ENCODE measurements at regions not wholly inside any gene's neighbourhood (a gene's known extent, or its start where the extent isn't known, plus 50 kb on each side); places are given as distances from the start of the nearest gene placed in this dataset.

GRCh38 chr20:54856202-54856601 is 380.8 kb downstream of the DOK5 start:
- Histone ChIP-seq H3K27ac (no peak overlapping the region), H3K9me3 (no peaks in the 10 kb centered on the region), H3K4me3 (no peak overlapping the region), H3K36me3 (no peaks in the 10 kb centered on the region), H3K4me1 (no peaks in the 10 kb centered on the region), H3K27me3 (no peaks in the 10 kb centered on the region)
- intact Hi-C loops (cut with DNase I) = no loop called here
- TF ChIP-seq POLR2A (IDR thresholded peaks at IDR 0.05) = no peak
- no peak for TF ChIP-seq POLR2AphosphoS5 (IDR thresholded peaks at IDR 0.05; ENCODE audit: insufficient read depth in 1 of 2, low read depth in 1 of 2)
- TF ChIP-seq CTCF (IDR thresholded peaks at IDR 0.05) = no peak
- DNase-seq (ENCODE audit: extremely low spot score in 2 of 2) = no peak

GRCh38 chr20:54849741-54850140 is 374.3 kb downstream of the DOK5 start:
- intact Hi-C loops (cut with DNase I) = no loop called here
- H3K9me3 ChIP-seq = no peaks in the 10 kb centered on the region
- no peak for DNase-seq (ENCODE audit: extremely low spot score in 2 of 2)
- no peak overlapping the region for H3K4me3 ChIP-seq
- no peaks in the 10 kb centered on the region for H3K27me3 ChIP-seq
- TF ChIP-seq POLR2AphosphoS5 (IDR thresholded peaks at IDR 0.05; ENCODE audit: insufficient read depth in 1 of 2, low read depth in 1 of 2) (no peak), CTCF (IDR thresholded peaks at IDR 0.05) (no peak), POLR2A (IDR thresholded peaks at IDR 0.05) (no peak)
- no peaks in the 10 kb centered on the region for H3K36me3 ChIP-seq
- H3K27ac ChIP-seq = no peak overlapping the region
- no peaks in the 10 kb centered on the region for H3K4me1 ChIP-seq

GRCh38 chr20:54848984-54849538 is 373.7 kb downstream of the DOK5 start:
- TF ChIP-seq POLR2AphosphoS5 (IDR thresholded peaks at IDR 0.05; ENCODE audit: insufficient read depth in 1 of 2, low read depth in 1 of 2) (no peak), CTCF (IDR thresholded peaks at IDR 0.05) (no peak), POLR2A (IDR thresholded peaks at IDR 0.05) (no peak)
- Histone ChIP-seq H3K36me3 (no peaks in the 10 kb centered on the region), H3K4me1 (no peaks in the 10 kb centered on the region), H3K4me3 (no peak overlapping the region), H3K27me3 (no peaks in the 10 kb centered on the region), H3K9me3 (no peaks in the 10 kb centered on the region), H3K27ac (no peak overlapping the region)
- DNase-seq (ENCODE audit: extremely low spot score in 2 of 2) = no peak
- intact Hi-C loops (cut with DNase I) = no loop called here

GRCh38 chr20:54848262-54848661 is 372.9 kb downstream of the DOK5 start:
- intact Hi-C loops (cut with DNase I) = no loop called here
- no peaks in the 10 kb centered on the region for H3K4me1 ChIP-seq

More at GRCh38 chr20:54848262-54848661, 372.9 kb downstream of the DOK5 start:
- no peak for DNase-seq (ENCODE audit: extremely low spot score in 2 of 2)
- Histone ChIP-seq H3K36me3 (no peaks in the 10 kb centered on the region), H3K27ac (no peak overlapping the region), H3K9me3 (no peaks in the 10 kb centered on the region), H3K4me3 (no peak overlapping the region), H3K27me3 (no peaks in the 10 kb centered on the region)
- TF ChIP-seq POLR2AphosphoS5 (IDR thresholded peaks at IDR 0.05; ENCODE audit: insufficient read depth in 1 of 2, low read depth in 1 of 2) (no peak), CTCF (IDR thresholded peaks at IDR 0.05) (no peak), POLR2A (IDR thresholded peaks at IDR 0.05) (no peak)

Measured in vagina (tissue), 2 donors.